ENCODE measurements at regions not wholly inside any gene's neighbourhood (a gene's known extent, or its start where the extent isn't known, plus 50 kb on each side); places are given as distances from the start of the nearest gene placed in this dataset.
"Not testable (repeated sequence)": the region's sequence is repeated elsewhere in the genome, so short reads cannot be mapped to it uniquely, and the experiment has no call there.

GRCh38 chr3:66822186-66823008 is 175.7 kb upstream of the KBTBD8 start:
- DNase-seq (ENCODE audit: extremely low read depth in 1 of 11, low read depth in 9 of 11, low spot score in 4 of 11), result peak in 6 of 11 donors; percentile 25 to 46 (median 35)

DNA sequence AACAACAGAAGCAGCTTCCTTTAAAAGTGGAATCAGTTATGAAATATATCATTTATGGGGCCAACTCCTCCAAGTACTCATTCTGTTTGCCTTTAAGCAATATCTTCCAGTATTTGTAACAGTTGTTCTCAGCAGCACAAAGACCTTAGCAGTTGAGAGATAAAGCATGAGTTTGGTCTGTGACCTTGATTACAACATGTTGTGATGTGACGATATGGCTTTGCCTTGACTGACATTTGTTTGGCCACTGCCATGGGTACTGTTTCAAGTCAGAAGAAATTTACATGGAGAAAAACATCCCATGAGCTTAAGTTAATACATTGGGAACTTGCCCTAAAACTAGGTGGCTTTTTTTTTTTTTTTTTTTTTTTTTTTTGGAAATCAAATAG is 175.1 kb upstream of the KBTBD8 start:
- DNase-seq (ENCODE audit: extremely low read depth in 1 of 11, low read depth in 9 of 11, low spot score in 4 of 11), result no peak

- DNase-seq (ENCODE audit: extremely low read depth in 1 of 11, low read depth in 9 of 11, low spot score in 4 of 11), result no peak
Measured at GRCh38 chr3:66823532-66823931, 174.6 kb upstream of the KBTBD8 start.

- no peak for DNase-seq (ENCODE audit: extremely low read depth in 1 of 11, low read depth in 9 of 11, low spot score in 4 of 11)
Measured at GRCh38 chr3:66825375-66825774, 172.7 kb upstream of the KBTBD8 start.

GRCh38 chr3:66827726-66828125 is 170.4 kb upstream of the KBTBD8 start:
- no peak for DNase-seq (ENCODE audit: extremely low read depth in 1 of 11, low read depth in 9 of 11, low spot score in 4 of 11)

DNA sequence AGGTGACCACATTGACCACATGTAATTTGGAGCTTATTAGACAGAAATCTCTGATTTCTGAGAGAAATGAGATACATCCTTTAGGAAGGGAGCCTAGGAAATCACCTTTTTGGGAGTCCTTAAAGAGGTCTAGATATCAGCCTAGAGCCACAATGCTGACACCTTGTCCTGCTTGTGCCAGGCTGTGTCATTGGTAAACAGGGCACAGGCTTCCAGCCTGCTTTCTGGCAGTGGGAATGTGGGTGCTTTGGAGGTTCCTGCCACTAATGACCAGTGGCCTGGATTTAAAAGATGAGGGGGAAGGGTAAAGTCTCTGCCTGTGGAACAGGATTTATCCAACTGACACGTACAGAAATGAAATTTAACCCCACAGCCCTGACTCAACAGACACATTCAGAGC is 169.8 kb upstream of the KBTBD8 start:
- DNase-seq (ENCODE audit: extremely low read depth in 1 of 11, low read depth in 9 of 11, low spot score in 4 of 11), result no peak

GRCh38 chr3:66830301-66830700 is 167.8 kb upstream of the KBTBD8 start:
- DNase-seq (ENCODE audit: extremely low read depth in 1 of 11, low read depth in 9 of 11, low spot score in 4 of 11), result no peak

DNA sequence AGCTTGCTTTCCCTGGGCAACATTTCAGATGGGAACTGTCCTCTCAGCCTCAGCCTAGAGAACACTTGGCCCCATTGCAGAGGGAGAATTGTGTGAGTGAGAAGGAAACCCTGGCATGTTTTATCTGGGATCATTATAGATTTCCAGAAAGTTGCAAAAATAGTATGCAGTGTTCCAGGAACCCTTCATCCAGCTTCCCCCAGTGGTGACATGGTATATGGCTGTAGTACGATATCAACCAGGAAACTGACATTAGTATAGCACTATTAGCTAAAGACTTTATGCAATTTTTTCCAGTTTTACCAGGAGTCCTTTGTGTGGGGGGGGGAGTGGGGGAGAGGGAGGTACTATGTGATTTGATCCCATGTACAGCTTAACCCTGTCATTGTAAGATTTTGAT is 166.2 kb upstream of the KBTBD8 start:
- DNase-seq (ENCODE audit: extremely low read depth in 1 of 11, low read depth in 9 of 11, low spot score in 4 of 11), result no peak

- DNase-seq (ENCODE audit: extremely low read depth in 1 of 11, low read depth in 9 of 11, low spot score in 4 of 11), result no peak
Measured at GRCh38 chr3:66836363-66837152, 161.5 kb upstream of the KBTBD8 start.

DNA sequence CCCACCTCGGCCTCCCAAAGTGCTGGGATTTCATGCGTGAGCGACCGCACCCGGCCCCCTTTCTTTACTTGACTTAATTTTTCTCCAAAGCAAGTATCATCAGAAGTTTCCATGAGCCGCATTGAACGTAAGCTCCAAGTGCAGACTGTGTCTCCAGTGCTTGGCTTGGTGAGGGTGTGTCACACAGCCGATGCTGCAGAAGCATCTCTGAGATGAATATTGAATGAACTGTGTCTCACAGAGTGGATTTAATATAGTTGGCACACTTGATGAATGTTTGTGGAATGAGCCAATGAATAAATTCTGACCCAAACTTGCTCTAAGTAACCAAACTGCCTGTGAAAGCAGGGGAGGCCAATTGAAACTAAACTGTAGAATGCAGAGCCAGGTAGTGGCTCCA is 159.4 kb upstream of the KBTBD8 start:
- DNase-seq (ENCODE audit: extremely low read depth in 1 of 11, low read depth in 9 of 11, low spot score in 4 of 11), result no peak

GRCh38 chr3:66839508-66839907 is 158.6 kb upstream of the KBTBD8 start:
- DNase-seq (ENCODE audit: extremely low read depth in 1 of 11, low read depth in 9 of 11, low spot score in 4 of 11), result no peak

DNA sequence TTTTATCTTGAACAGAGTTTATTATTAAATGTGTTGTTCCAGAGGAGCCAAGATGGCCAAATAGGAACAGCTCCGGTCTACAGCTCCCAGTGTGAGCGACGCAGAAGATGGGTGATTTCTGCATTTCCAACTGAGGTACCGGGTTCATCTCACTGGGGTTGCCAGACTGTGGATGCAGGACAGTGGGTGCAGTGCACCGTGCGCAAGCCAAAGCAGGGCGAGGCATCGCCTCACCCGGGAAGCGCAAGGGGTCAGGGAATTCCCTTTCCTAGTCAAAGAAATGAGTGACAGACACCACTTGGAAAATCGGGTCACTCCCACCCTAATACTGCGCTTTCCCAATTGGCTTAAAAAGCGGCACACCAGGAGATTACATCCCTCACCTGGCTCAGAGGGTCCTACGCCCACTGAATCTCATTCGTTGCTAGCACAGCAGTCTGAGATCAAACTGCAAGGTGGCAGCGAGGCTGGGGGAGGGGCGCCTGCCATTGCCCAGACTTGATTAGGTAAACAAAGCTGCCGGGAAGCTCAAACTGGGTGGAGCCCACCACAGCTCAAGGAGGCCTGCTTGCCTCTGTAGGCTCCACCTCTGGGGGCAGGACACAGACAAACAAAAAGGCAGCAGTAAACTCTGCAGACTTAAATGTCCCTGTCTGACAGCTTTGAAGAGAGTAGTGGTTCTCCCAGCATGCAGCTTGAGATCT is 155.2 kb upstream of the KBTBD8 start:
- DNase-seq (ENCODE audit: extremely low read depth in 1 of 11, low read depth in 9 of 11, low spot score in 4 of 11), result not testable (repeated sequence)

- no peak for DNase-seq (ENCODE audit: extremely low read depth in 1 of 11, low read depth in 9 of 11, low spot score in 4 of 11)
Measured at GRCh38 chr3:66851894-66852613, 146.1 kb upstream of the KBTBD8 start.

DNA sequence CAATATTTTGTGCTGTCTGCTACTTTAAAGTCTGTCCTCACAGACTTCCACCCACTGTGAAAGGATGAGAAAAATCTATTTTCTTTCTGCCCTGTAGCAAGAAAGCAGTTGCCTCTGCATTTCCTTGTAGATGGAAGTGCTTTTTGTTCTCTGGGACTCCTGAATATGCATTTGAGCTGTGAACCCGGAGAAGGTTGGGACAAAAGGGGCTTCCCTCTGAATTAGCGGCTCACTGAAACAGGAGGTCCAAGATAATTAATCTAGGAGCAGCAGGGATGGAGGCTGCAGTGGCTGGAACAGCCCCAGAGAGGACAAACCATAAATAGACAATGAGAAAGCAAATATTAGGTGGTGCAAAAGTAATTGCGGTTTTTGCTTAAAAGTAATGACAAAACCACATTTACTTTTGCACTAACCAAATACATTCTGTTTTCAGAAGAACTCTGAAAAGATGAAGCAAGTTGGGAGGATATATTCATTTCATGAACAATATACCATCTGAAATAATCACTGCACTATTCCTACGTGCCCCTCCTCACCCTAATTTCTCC is 143.4 kb upstream of the KBTBD8 start:
- no peak for DNase-seq (ENCODE audit: extremely low read depth in 1 of 11, low read depth in 9 of 11, low spot score in 4 of 11)

GRCh38 chr3:66856533-66856932 is 141.6 kb upstream of the KBTBD8 start:
- DNase-seq (ENCODE audit: extremely low read depth in 1 of 11, low read depth in 9 of 11, low spot score in 4 of 11), result no peak

DNA sequence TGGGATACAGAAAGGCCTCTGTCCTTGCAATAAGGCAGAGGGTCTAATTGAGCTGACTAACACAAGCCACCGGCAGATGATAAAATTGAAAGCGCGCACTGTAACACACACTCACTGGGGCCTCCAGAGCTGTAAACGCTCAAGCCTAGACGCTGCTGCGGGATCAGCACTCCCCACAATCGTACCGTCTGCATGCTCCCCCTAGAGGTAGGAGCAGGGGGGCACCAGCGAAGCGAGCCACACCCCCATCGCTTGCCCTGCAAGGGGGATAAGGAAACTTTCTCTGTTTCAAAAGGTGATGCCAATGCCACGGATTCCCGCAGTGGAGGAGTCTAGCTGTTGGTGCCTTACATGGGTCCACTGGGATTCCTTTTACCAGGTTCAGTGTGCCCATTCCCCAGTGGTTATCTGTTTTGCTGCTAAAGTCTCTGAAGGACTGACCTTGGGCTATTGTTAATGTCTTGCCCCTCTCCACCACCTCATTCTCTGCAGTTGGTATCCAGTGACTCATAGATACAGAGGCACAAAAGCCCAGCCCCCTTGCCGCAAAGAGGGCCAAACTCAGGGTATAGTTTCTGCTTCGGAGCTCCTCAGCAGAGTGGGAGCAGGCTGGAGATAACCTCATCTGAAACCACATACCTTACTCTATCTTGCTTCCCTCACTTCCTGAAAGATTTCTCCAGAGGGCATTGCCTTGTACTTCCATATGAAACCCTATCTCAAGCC is 139.3 kb upstream of the KBTBD8 start:
- no peak for DNase-seq (ENCODE audit: extremely low read depth in 1 of 11, low read depth in 9 of 11, low spot score in 4 of 11)

DNA sequence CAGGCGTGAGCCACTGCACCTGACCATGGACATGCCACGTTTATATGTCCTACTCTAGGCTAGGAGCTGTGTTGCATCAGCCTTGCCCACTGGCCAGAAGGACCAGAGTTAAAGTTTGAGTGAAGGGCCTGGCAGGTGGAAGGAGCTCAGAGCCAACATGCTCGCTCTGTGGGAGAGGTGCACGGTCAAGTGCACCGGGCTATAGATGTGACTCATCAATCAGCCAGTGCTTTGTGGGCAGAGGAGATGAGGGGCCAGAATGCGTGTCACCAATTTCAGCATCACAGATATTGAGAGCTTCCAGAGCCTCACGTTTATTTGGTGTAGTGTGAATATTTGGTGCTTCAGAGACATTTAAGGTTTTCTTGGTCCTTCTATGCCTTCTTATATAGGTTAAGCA is 137.3 kb upstream of the KBTBD8 start:
- no peak for DNase-seq (ENCODE audit: extremely low read depth in 1 of 11, low read depth in 9 of 11, low spot score in 4 of 11)
